ENCODE measurements at regions not wholly inside any gene's neighbourhood (a gene's known extent, or its start where the extent isn't known, plus 50 kb on each side); places are given as distances from the start of the nearest gene placed in this dataset.
"Not testable (repeated sequence)": the region's sequence is repeated elsewhere in the genome, so short reads cannot be mapped to it uniquely, and the experiment has no call there.

- Mint-ChIP-seq H3K4me3 (no peak overlapping the region), H3K27me3 (peaks cover 47% of the 10 kb centered on the region), H3K4me1 (no peaks in the 10 kb centered on the region), H3K9me3 (ENCODE audit: low read depth) (no peaks in the 10 kb centered on the region), H3K36me3 (no peaks in the 10 kb centered on the region), H3K27ac (no peak overlapping the region)
- CTCF ChIA-PET: no interaction called here
- DNase-seq (no peak), ATAC-seq (no peak)
Measured at GRCh38 chr6:776951-777350, 84.0 kb upstream of the EXOC2 start.

DNA sequence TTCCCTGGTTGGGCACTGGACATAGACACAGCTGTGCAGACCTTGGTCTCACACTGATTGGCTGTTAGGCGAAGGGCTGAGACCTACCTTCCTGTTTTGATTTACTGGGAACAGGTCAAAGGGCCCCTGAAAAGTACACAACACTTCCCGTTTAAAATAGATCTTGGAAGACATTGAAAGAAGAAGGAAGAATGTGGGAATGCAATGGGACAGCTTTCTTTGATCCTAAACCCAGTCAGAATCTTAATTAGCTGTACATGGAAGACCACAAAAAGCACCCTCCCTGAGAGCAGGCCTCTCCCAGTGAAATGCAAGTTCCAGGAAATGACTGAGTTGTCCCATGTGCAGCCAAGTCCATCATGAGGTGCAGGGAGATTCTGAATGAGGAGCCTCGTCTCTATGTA, 83.6 kb upstream of the EXOC2 start:
- ATAC-seq: no peak
- no peak overlapping the region for H3K27ac Mint-ChIP-seq

DNA sequence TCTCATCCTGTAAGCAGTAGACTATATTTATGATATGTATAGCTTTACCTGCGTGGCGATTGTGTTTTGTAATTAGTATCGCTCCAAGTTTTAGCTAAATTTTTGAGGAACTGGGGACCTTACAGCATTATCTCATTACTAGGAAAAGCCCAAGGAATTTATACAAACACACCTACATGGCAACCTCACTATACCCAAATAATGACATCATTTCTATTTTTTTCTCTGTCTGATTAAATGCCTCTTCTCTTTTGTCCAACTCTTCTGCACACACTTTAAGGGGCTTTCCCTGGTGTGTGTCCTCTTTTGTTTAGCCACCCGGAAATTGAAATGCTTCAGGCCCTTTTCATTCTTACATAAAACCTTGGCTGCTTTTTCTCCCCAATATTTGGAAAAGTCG, 82.9 kb upstream of the EXOC2 start:
- CTCF ChIA-PET: no interaction called here
- DNase-seq: no peak
- H3K4me1 Mint-ChIP-seq: no peaks in the 10 kb centered on the region
- H3K27ac Mint-ChIP-seq: no peak overlapping the region
- no peak for ATAC-seq
- no peak overlapping the region for H3K4me3 Mint-ChIP-seq
- H3K27me3 Mint-ChIP-seq: peaks cover 40% of the 10 kb centered on the region
- H3K9me3 Mint-ChIP-seq (ENCODE audit: low read depth): no peaks in the 10 kb centered on the region
- no peaks in the 10 kb centered on the region for H3K36me3 Mint-ChIP-seq

More for the DNA sequence above, 83.6 kb upstream of the EXOC2 start:
- Mint-ChIP-seq H3K4me3 (no peak overlapping the region), H3K36me3 (no peaks in the 10 kb centered on the region), H3K4me1 (no peaks in the 10 kb centered on the region), H3K9me3 (ENCODE audit: low read depth) (no peaks in the 10 kb centered on the region), H3K27me3 (peaks cover 47% of the 10 kb centered on the region)
- DNase-seq: no peak
- CTCF ChIA-PET: no interaction called here

DNA sequence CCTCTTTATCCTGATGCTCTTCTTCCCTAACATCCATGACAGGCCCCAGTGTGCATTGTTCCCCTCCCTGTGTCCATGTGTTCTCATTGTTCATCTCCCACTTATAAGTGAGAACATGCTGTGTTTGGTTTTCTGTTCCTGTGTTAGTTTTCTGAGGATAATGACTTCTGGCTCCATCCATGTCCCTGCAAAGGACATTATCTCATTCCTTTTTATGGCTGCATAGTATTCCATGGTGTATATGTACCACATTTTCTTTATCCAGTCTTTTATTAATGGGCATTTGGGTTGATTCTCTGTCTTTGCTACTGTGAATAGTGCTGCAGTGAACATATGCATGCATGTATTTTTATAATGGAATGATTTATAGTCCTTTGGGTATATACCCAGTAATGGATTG, 78.7 kb upstream of the EXOC2 start:
- DNase-seq; H3K4me1 Mint-ChIP-seq; H3K4me3 Mint-ChIP-seq; H3K9me3 Mint-ChIP-seq (ENCODE audit: low read depth); ATAC-seq; H3K36me3 Mint-ChIP-seq; CTCF ChIA-PET; H3K27ac Mint-ChIP-seq: not testable (repeated sequence)
- peaks cover 47% of the 10 kb centered on the region for H3K27me3 Mint-ChIP-seq

DNA sequence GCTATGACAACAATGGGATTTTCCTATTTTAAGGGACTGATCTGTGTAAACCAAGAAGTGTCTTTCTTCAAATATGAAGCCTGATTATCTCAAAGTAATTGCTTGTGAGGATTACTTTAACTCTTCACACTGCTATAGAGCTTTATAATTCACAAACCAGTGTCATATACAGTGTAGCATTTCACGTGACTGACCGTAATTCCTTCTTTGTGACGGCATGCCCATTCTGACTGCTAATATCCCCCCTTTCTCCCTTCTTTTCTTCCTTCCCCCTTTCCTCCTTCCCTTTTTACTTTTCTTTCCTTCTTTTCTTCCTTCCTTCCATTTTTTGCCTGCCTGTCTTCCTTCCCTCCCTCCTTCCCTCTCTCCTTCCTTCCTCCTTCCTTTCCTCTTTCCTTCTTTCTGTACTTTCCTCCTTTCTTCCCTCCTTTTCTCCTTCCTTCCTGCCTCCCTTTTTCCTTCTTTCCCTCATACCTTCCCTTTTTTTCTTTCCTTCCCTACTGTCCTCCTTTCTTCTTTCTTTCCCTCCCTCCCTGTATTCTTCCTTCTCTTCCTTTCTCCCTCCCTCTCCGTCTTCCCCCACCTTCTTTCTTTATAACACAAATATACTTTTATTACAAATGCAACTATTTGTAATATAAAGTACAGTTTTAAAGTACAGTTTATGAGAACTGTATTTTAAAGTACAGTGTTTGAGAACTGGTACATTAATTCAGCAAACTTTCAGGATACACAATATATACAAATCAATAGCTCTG, 75.0 kb upstream of the EXOC2 start:
- DNase-seq: no peak
- ATAC-seq: no peak
- CTCF ChIA-PET: no interaction called here
- Mint-ChIP-seq H3K4me3 (no peak overlapping the region), H3K9me3 (ENCODE audit: low read depth) (no peaks in the 10 kb centered on the region), H3K27ac (no peak overlapping the region), H3K27me3 (peaks cover 46% of the 10 kb centered on the region), H3K36me3 (no peaks in the 10 kb centered on the region), H3K4me1 (peaks cover 4% of the 10 kb centered on the region)

DNA sequence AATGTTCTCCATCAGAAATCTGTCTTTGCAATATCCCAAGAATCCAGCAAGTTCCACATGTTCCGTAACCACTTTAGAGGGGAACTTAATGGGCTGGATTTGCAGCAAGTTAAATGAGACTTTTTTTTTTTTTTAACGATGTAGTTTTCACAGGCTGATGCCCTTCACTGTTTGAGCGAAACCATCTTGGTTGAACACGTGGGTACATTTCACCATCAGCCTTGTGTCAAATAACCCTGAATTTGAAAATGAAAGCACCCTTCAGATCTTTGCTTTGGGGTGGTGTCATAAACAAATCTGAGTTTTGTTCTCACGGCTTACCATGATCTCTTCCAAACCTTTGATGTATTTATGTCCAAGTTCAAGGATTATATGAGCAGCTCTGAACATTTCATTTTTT, 73.7 kb upstream of the EXOC2 start:
- DNase-seq: no peak
- no peak overlapping the region for H3K27ac Mint-ChIP-seq
- no peak for ATAC-seq
- H3K4me1 Mint-ChIP-seq: peaks cover 4% of the 10 kb centered on the region
- H3K9me3 Mint-ChIP-seq (ENCODE audit: low read depth): no peaks in the 10 kb centered on the region
- H3K4me3 Mint-ChIP-seq: no peak overlapping the region
- peaks cover 45% of the 10 kb centered on the region for H3K27me3 Mint-ChIP-seq
- H3K36me3 Mint-ChIP-seq: no peaks in the 10 kb centered on the region
- CTCF ChIA-PET: interaction anchor here (0.9 kb wide), 1 partner anchor 630 kb away, joined by 3 read pairs; no protein-coding TSS in a partner anchor

DNA sequence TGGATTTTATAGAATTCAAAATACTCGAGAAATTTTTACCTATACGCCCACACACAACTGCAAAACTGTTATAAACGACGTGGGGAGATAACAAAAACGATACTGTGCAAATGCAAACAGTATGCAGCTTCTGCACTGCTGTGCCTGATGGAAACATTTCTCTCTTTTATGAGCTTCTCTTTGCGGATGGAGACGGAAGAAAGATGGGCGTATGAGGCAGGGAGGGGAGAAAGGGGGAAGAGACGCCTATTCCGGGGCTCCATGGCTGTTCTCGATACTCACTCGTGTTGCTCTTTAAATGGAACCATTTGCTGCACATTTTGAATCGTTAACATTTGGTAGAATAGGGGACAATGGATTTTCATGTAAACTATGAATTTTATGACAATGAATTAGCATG, 69.1 kb upstream of the EXOC2 start:
- ATAC-seq (no peak), DNase-seq (no peak)
- H3K27me3 Mint-ChIP-seq: peaks cover 27% of the 10 kb centered on the region
- H3K27ac Mint-ChIP-seq: no peak overlapping the region
- H3K4me1 Mint-ChIP-seq: peaks cover 3% of the 10 kb centered on the region
- CTCF ChIA-PET: interaction anchor here (0.9 to 2.3 kb wide), 2 partner anchors 40 to 169 kb away, joined by 3 to 9 read pairs; no protein-coding TSS in a partner anchor
- no peaks in the 10 kb centered on the region for H3K9me3 Mint-ChIP-seq (ENCODE audit: low read depth)
- H3K36me3 Mint-ChIP-seq: no peaks in the 10 kb centered on the region
- no peak overlapping the region for H3K4me3 Mint-ChIP-seq

- ATAC-seq (no peak), DNase-seq (no peak)
- H3K36me3 Mint-ChIP-seq: no peaks in the 10 kb centered on the region
- no peaks in the 10 kb centered on the region for H3K4me1 Mint-ChIP-seq
- H3K27ac Mint-ChIP-seq: no peak overlapping the region
- H3K4me3 Mint-ChIP-seq: no peak overlapping the region
- H3K9me3 Mint-ChIP-seq (ENCODE audit: low read depth): no peaks in the 10 kb centered on the region
- peaks cover 22% of the 10 kb centered on the region for H3K27me3 Mint-ChIP-seq
- CTCF ChIA-PET: interaction anchor here (2.3 kb wide), 1 partner anchor 40 kb away, joined by 9 read pairs; no protein-coding TSS in a partner anchor
Measured at GRCh38 chr6:760982-761955, 68.3 kb upstream of the EXOC2 start.

DNA sequence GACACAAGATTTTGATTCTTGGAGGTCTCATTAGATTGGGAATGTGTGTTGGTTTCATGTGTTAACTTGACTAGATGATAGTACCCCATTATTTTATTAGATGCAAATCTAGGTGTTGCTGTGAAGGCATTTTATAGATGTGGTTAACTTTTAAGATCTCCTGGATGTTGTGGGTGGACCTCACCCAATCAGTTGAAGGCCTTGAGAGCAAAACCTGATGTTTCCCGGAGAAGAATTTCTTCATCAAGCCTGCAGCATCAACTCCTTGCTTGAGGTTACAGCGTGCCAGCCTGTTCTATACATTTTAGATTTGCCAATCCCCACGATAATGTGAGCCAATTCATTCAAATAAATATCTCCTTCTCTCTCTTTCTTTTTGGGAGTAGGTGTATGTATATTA, 66.8 kb upstream of the EXOC2 start:
- Mint-ChIP-seq H3K27me3 (peaks cover 14% of the 10 kb centered on the region), H3K4me1 (no peaks in the 10 kb centered on the region)
- no peak for ATAC-seq

GRCh38 chr6:756224-756623, 63.3 kb upstream of the EXOC2 start:
- no peaks in the 10 kb centered on the region for H3K9me3 Mint-ChIP-seq (ENCODE audit: low read depth)
- H3K27ac Mint-ChIP-seq: no peak overlapping the region
- no peaks in the 10 kb centered on the region for H3K4me1 Mint-ChIP-seq
- no peaks in the 10 kb centered on the region for H3K36me3 Mint-ChIP-seq
- H3K4me3 Mint-ChIP-seq: no peak overlapping the region
- CTCF ChIA-PET: no interaction called here
- DNase-seq (no peak), ATAC-seq (no peak)
- H3K27me3 Mint-ChIP-seq: no peaks in the 10 kb centered on the region

More for the DNA sequence above, 66.8 kb upstream of the EXOC2 start:
- CTCF ChIA-PET: no interaction called here
- Mint-ChIP-seq H3K36me3 (no peaks in the 10 kb centered on the region), H3K4me3 (no peak overlapping the region), H3K9me3 (ENCODE audit: low read depth) (no peaks in the 10 kb centered on the region), H3K27ac (no peak overlapping the region)
- no peak for DNase-seq

DNA sequence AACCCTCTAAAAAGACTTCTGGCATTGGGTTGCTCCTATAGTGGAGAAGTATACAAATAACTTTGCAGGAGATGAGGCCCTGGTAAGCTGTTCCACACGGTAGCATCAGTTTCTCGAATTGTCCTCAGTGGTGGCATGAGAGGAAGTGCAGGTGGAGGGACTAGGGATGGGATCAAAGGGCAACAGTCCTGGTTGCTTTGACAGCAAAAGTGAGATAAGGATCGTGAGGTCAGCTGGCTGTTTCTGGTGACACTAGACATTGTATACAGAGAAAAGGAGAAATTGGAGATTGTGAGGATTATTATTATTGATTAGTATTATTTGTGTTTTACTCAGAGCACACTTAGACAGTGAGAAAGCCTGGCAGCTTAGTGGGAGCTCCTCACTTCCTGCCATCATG, 61.3 kb upstream of the EXOC2 start:
- Mint-ChIP-seq H3K9me3 (ENCODE audit: low read depth) (no peaks in the 10 kb centered on the region), H3K27ac (no peak overlapping the region), H3K27me3 (no peaks in the 10 kb centered on the region), H3K4me1 (no peaks in the 10 kb centered on the region), H3K36me3 (no peaks in the 10 kb centered on the region), H3K4me3 (no peak overlapping the region)
- DNase-seq: no peak
- no peak for ATAC-seq
- CTCF ChIA-PET: no interaction called here

- no peaks in the 10 kb centered on the region for H3K36me3 Mint-ChIP-seq
- no peak for DNase-seq
- H3K4me1 Mint-ChIP-seq: no peaks in the 10 kb centered on the region
- no peak for ATAC-seq
- H3K27me3 Mint-ChIP-seq: no peaks in the 10 kb centered on the region
- H3K4me3 Mint-ChIP-seq: no peak overlapping the region
- H3K27ac Mint-ChIP-seq: no peak overlapping the region
- no peaks in the 10 kb centered on the region for H3K9me3 Mint-ChIP-seq (ENCODE audit: low read depth)
- CTCF ChIA-PET: no interaction called here
Measured at GRCh38 chr6:753486-753885, 60.5 kb upstream of the EXOC2 start.

DNA sequence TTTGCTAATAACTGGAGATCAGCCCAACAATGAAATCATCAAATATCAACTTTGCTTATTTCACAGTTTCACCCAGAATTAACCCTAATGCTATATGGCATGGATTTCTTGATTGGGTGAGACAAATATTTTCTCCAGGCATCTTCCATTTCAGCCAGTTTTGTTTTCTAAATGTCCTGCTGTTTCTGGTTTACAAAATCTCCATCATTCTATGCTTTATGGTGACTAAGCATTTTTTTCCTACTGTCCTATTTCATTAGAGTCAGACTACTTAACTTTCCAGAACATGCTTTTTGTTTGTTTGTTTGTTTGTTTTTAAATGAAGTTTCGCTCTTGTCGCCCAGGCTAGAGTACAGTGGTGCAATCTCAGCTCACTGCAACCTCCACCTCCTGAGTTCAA, 59.5 kb upstream of the EXOC2 start:
- H3K9me3 Mint-ChIP-seq (ENCODE audit: low read depth): no peaks in the 10 kb centered on the region
- no peak overlapping the region for H3K27ac Mint-ChIP-seq
- no peaks in the 10 kb centered on the region for H3K4me1 Mint-ChIP-seq
- H3K4me3 Mint-ChIP-seq: no peak overlapping the region
- no peaks in the 10 kb centered on the region for H3K36me3 Mint-ChIP-seq
- DNase-seq (no peak), ATAC-seq (no peak)
- CTCF ChIA-PET: no interaction called here
- peaks cover under 1% of the 10 kb centered on the region for H3K27me3 Mint-ChIP-seq

DNA sequence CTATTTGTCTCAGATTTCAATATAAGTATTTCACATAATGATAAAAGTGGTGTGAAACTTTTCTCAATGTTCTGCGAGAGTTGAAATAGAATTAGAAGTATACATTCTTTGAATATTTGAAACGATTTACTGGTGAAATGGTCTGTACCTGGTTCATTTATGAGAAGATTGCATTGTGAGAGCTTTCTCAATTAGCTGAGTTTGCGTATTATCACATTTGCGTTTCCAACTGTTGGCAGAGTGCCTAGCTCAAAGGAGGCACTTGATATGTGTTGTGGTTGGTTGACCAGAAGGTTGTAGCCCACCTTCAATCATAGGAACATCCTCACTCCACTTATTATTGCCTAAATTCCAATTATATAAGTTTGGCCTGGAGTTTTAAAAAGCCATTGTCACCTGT, 58.8 kb upstream of the EXOC2 start:
- no peak for ATAC-seq
- H3K27me3 Mint-ChIP-seq: peaks cover 2% of the 10 kb centered on the region
- H3K27ac Mint-ChIP-seq: no peak overlapping the region
- H3K36me3 Mint-ChIP-seq: no peaks in the 10 kb centered on the region
- H3K4me3 Mint-ChIP-seq: no peak overlapping the region
- no peaks in the 10 kb centered on the region for H3K9me3 Mint-ChIP-seq (ENCODE audit: low read depth)
- CTCF ChIA-PET: no interaction called here
- no peak for DNase-seq
- H3K4me1 Mint-ChIP-seq: no peaks in the 10 kb centered on the region
